Stimulated activated naive CD8-positive, alpha-beta T cell treated with anti-CD3 and anti-CD28 coated beads, Interleukin-15, Interleukin-2, amounts not matched to agents 100 U/mL and 50 U/mL, for 24 hours (primary cell): ENCODE measurements at regions not wholly inside any gene's neighbourhood (a gene's known extent, or its start where the extent isn't known, plus 50 kb on each side); places are given as distances from the start of the nearest gene placed in this dataset.

Source experiments
- ATAC-seq: fragments of 150-1000 bp; cut with Tn5 transposase; one replicate; pipeline ENCODE4 v1.10.0; 2021
- DNase-seq: peaks from one replicate; pipeline ENCODE4 v3.0.0; 2021

DNA sequence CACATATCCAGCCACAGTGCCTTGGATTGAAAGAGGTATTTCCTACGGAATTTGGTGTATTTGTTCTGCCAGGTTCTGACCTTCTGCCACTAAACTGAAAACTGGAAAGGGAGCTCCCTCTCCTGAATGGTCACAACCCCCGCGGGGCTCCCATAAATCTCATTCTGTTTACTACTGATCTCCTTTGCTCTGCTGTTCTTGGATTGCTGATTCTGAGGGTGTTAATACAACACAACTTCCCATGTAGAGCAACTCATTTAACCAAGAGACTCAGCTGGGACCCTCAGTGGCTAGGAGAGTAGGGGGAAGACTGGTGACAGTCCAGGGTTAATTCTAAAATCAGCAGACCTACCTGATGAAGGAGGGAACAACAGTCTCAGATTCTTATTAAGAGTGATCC is 662.9 kb downstream of the INHBA start:
- ATAC-seq (no peak), DNase-seq (no peak)

DNA sequence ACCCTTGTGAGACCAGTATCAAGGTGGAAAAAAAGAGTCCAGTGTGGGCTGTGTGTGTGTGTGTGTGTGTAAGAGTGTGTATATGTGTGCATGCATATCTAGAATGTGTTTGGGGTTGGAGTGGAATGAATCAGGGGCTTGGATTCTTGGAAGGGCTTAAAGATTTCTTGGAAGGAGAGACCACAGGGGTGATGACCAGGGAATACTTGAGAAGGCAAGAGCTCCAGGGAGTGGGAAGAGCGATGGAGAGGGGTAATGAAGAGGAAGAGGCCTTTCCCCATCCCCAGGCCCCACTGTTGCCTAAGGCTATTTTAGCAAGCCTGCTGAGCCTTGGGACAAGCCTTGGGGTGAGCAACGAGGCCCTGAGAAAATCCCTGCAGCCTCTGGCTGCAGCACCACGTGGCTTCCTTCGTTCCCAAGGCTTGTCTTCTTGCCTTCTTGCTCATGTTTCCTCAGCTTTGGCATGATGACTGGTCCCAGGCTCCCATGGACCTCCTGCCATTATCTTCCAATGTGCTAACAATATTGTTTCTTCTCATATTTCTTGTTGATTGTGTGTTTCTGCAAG is 663.4 kb downstream of the INHBA start:
- no peak for ATAC-seq
- no peak for DNase-seq

DNA sequence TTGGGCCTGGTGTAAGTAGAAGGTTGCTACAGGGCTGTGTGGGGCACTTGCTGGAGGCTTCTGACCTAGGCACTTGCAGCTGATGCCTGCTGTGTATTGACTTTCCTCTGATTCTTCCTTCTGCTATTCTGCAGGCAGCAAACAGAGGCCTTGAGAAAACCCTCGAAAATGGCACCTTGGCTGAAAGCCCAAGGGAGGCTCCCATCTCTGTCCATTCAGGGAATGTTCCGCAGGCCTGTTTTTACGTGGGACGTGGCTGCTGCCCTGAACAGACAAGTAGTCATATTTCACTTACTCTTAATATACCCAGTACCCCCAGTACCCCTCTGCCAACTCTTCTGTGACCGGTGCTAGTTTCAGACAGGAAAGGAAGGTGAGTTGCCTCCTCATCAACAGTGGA is 664.7 kb downstream of the INHBA start:
- ATAC-seq (no peak), DNase-seq (no peak)

DNA sequence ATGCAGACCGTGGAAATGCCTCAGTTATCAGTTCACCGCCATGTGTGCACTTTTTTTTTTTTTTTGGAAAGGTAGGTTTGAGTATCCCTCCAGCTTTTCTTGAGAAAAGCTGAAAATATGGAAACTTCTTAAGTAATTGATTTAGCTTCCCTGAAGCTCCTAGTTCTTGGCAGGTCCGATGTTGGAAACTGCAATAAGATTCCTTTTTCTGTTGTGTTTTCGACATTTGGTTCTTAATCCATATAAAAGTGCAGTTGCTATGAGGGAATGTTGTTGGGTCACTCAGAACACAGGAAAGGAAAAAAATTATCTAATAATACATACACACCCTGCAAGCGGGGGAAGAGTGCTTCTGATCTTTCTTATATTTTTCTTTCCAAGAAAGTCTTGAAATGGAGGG is 665.2 kb downstream of the INHBA start:
- ATAC-seq (no peak), DNase-seq (no peak)

DNA sequence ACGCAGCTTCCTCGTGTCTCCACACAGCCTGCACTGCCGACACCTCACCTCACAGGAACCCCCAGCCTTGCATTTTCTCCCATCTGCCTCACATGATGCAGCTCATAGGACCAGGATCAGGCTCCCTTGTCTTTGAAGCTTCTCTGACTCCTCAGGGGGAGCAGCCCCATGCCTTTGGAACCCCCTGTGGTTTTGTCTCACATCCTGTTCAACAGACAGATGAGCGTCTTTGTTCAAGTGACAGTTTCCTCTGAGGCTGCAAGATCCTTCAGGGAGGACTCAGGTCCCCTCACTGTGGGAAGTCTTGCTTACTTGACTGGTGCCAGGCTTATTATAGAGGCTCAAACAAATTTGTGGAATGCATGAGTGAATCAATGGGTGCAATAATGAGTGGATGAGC is 667.1 kb downstream of the INHBA start:
- DNase-seq (no peak), ATAC-seq (no peak)

DNA sequence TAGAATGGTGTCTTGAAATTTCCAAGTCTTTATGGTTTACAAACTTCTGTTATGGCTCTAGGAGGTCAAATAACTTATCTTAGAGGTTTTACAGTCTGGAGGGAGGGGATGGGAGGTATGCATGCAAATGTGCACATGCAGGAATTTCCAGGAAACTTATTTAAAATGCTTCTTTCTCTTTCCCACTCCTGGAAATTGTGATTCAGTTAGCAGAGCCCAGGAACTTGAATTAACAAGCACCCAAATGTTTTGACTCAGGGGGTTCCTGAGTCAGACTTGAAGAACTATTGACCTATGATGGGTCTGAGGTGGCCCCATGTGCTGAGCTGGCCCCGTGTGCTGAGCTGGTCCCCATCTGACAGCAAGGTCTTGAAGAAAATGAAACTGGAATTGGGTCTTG is 669.4 kb downstream of the INHBA start:
- no peak for ATAC-seq
- no peak for DNase-seq

DNA sequence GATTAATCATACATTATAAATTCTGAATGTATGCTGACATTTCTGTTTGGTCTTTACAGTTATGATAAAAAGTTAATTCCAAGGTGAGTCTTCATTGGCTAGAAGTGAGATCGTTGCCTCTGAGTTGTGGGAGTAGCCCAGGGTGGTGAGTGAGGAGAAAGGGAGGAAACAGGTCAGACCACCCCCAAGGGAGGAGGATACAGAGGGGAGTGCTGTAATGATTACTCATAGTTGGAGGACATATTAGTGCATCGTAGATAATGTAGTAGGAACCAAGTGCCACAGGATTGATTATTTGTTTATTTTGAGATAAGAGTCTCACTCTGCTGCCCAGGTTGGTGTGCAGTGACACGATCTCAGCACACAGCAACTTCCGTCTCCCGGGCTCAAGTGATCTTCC is 672.2 kb downstream of the INHBA start:
- DNase-seq, result no peak

DNA sequence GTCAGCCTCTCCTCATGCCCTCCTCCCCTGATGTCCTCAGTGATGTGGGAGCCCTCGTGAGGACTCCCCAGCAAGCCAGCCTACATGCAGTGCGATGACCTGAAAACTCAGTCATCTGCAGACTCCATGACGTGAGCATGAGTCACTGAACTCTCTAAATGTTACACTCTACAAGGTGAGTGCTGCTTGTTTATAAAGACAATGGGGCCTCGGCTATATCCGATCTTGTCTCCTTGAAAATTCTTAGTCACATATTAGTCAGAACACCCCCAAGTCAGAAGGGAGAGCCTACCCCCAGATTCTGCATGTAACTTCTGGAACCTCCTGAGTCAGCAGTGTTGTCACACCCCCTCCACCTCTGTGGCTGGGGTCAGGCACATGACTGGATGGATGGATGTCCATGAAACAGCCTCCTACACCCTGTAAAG is 673.8 kb downstream of the INHBA start:
- DNase-seq (no peak), ATAC-seq (peak; percentile 57)

More for the DNA sequence above, 672.2 kb downstream of the INHBA start:
- ATAC-seq, result no peak

DNA sequence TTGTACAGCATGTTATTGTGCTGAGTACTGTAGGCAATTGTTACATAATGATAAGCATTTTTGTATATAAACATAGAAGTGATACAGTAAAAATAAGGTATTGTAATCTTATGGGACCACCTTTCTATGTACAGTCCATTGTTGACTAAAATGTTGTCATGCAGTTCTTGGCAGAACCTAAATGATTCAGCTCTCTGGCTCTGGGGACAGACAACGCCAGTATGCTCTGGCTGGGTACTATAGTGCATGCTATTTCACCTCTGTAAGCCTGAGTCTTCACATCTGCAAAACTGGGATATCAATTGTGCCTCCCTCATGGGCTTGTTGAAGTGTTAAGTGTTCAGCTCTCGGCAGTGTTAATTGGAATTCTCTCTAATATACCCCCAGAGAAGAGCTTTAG is 674.3 kb downstream of the INHBA start:
- no peak for ATAC-seq

DNA sequence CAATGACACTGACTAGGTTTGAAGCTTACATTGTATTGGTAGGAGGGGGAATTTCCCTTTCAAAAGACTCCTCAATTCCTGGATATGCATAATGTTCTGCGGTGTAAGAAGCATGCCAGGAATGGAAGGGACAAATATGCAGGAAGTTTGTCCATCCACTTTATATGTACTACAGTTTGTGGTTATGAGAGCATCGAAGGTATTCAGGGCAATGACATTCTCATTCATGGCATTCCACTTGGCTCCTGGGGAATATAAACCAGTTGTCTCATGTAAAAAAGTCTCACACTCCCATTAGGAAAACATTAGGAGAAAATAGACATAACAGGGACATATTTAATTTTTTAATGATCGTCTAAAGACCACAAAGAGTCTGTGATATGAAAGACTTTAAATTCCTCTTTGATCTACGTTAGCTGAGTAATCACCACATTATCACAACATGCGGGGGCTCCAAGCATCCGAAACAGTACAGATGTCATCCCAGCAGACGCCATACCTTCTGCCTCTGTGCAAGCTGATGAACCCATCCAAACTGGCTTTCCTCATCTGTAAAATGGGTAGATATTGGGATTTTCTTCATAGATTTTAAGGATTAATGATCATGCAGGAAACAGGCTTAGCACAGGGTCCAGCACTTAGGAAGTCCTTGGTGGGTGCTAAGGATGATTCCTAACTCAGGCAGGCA is 675.3 kb downstream of the INHBA start:
- DNase-seq, result no peak

More for the DNA sequence above, 674.3 kb downstream of the INHBA start:
- DNase-seq, result no peak

DNA sequence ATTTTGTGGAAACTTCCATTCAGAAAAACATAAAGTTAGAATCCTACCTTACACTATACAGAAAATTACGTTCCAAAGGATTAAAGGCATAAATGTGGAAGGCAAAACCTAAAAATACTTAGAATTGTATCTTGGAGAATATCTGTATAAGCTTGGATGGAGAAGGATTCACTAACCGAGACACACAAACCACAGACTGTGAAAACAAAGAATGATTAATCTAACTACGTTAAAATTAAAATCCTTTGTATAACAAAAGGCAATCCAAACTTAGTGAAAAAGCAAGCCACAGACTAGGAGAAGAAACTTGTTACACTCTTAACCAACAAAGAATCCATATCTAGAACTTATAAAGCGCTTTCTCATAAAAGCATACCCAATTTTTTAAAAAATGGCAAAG is 678.8 kb downstream of the INHBA start:
- DNase-seq, result no peak
- no peak for ATAC-seq

More for the DNA sequence above, 675.3 kb downstream of the INHBA start:
- ATAC-seq, result no peak

DNA sequence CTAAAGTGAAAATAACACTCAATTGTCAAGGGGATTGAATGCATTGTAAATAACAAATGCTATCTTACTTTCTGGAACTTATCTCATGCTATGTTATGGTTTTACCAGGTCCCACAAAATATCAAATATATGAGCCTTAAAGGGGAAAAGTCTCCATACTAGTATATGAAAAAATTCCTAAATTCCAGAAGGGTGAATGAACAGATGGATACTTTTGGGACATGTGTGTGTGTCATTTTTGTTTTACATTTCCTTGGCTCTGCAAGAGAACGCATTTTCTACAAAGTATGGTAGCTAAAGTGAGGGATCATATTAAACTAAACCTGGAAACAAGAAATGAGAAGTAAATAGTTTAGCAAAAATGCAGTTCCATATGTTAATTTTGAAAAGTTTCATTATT is 682.8 kb downstream of the INHBA start:
- ATAC-seq, result no peak
- DNase-seq, result no peak

DNA sequence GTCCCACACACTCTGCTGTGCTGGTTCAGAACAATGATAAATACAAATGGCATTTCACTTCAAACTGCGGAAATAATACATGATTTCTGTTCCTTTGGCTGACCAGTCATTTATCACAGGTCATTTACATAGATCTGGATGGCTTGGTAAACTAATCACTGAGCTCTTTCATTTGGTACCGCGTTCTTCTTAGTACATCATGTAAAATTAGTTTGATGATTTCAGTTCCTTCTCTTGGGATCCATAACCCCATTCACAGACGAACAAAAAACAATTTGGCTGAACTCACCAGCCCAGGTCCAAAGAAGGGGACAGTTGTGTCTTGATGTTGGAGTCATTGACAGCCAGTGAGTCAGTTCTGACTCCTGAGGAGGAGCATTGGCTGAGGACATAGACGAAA is 689.8 kb downstream of the INHBA start:
- DNase-seq (no peak), ATAC-seq (no peak)

DNA sequence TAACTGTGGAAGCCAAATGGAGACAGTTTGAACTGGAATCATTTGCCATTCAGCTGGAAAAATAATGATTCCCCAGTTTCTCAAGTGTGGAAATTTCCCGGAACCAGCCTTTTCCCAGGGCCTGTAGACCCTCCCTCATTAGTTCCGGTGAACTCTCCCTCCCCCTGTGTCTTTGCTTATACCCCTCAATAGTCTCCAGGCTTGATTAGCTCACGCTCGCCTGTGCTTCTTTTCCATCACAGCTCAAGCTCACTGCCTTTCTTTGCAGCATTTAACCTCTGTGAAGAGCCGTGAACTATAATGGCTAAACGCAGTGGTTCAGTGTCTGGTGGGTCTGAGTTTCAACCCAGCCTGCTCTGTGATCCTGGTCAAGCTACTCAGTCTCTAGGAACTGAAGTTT is 690.8 kb downstream of the INHBA start:
- DNase-seq (no peak), ATAC-seq (no peak)

DNA sequence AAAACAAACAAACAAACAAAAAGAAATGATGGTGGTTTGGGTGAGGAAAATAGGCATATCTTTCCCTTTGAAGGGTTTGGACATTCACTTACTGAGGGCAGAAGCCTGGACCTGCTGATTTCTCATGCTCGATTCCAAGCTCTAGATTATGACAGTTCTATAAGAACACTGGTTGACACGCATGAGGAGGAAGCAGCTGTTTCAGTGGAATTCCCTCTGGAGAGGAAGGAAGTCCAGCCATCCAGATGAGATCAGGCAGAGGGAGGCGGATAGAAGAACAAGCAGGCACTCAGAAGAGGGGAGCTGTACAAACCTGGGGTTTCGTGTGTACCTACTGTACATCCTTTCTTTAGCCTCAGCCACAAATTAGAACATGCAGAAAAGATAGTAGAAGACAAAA is 691.9 kb downstream of the INHBA start:
- ATAC-seq (no peak), DNase-seq (no peak)

DNA sequence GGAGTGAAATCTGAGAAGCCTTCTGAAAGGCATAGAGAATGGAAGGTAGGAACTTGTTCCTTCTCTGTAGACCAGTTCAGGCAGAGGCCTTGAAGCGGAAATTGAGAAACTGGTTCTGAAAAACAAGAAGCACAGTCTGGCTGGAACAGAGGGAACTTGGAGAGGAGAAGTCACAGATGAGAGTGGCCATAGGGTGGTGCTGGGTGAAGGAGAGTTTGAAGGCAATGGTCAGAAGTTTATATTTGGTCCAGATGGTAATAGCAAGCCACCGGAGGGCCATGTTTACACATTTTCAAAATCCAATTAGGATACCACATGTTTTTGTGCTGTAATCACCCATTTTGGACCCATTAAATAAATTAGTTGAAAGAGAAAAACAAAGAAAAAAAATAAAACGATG is 692.5 kb downstream of the INHBA start:
- no peak for DNase-seq
- no peak for ATAC-seq

DNA sequence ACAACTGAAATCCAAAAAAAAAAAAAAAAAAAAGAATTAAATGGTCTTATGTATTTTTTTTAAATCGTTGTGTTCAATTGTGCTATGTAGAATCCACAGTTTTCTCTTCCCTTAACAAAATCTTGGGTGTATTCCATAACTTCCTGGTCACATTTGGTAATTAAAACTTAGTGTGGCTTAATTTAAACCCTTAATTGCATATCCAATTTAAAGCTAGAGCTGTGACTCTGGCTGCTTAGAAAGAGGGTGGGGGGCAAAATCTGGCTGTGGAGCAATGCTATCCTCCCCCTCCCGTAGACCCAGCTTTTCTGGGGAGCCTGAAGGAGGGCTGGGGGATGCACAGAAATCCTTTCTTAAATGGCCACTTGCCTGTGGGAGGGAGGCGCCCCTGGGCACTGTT is 695.1 kb downstream of the INHBA start:
- no peak for ATAC-seq
- no peak for DNase-seq

DNA sequence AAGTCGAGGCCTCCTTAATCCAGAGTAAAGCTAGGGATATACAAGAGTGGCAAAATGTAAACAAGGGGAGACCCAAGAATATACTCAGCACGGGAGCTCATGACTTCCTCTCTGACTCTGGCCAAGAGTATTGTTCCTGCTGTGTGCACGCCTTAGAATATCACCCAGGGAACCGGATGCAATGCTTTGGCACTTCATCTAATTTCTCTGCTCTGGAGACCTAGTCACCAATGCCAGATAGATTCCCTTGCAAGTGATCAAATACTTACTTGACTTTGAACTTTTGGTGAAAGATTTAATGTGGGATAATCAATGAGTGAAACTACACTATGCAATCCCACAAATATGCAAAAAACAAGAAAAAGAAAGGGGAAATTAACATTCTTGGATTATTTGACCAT is 695.5 kb downstream of the INHBA start:
- ATAC-seq, result no peak

DNA sequence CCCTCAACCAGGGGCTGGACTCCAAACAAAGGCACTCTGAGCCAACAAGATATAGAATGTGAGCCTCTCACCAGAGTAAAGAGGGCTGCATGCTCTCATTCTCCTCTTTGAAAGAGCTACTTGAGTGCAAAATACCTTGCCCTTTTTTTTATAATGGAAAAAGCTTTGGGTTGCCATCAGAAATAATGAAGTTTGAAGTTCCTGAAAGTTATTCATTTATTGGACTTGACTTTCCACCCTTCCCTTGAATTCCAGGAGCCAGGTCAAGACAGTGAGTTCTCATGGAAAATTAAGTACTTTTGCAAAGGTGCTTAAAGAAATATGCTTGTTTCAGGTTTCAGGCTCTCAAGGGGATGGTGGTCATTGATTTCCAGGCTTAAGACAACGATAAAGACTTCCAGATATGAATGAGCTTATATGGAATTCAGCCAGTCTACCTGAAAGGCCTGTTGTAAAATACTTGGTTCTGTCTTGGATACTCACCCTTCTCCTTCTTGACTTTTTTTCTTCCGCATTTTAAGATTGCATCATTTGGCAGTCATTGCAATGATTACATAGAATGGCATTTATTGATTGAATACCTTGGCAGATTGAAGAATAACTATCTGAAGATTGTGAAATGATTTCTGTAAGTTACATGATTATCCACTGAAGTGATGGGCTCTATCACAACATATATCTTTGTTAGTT is 696.4 kb downstream of the INHBA start:
- ATAC-seq, result no peak
- no peak for DNase-seq

More for the DNA sequence above, 695.5 kb downstream of the INHBA start:
- no peak for DNase-seq

DNA sequence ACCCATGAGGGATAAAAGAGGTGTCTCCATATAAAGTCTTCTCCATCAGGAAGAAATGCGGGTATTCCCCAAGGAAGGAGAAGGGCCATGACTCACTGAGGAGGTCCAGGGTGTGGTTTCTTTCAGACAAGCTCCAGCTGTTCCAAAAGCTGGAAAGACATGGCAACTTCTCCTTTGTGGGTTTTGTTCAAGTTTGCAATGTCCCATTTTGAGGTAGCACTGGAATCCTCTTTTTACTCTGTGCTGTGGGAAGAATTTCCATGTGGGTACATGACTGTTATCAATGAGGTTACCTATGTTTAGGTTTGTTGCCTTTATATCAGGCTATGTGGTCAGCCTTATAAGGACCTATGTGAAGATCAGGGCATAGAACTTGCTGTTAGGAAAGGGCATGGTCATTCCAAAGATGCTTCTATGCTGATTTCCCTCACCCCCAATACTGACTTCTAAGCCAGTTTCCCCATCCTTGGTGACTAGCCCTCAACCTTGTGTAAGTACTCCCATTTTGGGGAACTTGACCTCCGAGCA is 697.5 kb downstream of the INHBA start:
- DNase-seq, result no peak

DNA sequence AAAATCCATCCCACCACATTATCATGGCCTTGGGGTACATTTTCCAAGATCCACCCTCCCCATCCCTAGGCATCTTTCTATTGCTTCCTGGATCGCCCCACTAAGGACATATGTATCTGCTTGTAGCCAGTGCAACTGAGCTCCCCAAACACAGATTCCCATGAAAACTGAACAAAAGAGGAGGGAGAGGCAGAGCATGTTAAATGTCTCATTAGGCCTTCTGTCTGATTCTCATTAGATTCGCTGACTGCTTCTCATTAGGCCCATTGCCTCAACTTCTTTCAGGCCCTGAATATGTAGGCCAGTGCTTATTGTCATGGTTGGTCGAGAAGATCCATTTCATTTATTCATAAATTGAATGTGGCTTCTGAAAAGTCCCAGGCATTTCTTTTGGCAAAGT is 698.9 kb downstream of the INHBA start:
- ATAC-seq, result no peak
- DNase-seq, result no peak

More for the DNA sequence above, 697.5 kb downstream of the INHBA start:
- no peak for ATAC-seq

DNA sequence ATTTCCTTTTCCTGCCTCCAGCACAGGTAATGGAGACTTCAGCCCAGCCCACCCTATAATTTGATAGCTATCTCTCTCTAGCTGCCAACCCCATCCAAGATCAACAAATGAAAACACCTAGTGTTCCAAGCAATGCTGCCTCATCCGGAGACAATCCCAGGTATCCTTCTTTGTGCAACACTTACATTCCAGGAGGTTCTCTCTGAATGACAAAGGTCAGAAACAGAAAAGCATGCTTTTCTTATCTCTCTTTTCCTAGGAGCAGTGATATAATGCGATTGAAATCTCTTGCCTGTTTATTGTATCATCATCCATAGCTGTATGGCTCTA is 699.3 kb downstream of the INHBA start:
- DNase-seq, result no peak
- no peak for ATAC-seq

DNA sequence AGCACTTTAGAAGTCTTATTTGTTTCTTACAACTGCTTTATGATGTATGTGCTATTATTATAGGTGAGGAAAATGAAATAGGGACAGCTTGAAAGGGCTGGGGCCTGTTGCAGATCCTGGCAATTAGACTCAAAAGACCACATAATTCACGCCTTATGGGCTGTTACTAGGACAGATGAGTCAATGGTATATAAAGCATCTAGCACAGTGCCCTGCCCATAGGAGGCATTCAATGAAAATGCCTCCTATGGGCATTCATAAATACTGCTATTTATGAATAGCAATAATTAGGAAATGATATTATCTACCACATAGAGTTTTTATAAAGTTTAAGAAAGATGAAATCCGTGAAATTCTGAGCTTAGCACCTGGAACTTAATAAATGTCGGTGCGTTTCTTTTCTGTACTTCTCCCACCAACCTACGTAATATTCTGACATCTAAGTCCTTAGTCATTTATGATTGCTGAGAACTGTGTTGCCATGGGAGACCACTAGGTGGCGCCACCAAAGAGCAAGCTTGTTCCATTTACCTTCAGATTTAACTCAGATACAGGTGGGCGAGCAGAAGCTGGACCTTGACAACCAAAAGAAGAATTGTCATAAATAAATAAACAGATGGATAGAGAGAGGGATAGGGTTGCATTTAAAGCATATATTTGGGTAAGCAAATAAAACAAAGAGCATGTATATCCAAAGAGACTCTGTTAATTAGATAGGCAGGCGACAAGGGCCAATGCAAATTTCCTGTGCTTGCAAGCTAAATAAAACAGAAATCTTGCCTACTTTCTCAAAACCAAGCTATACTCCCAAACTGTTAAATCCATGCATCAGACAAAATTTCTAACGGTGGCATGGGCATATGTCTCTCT is 699.9 kb downstream of the INHBA start:
- DNase-seq, result peak; percentile 47

More for the DNA sequence above, 699.9 kb downstream of the INHBA start:
- no peak for ATAC-seq
